NCI-H748 treated with DMSO at 0.1 percent for 48 hours (cell line): ENCODE measurements at regions not wholly inside any gene's neighbourhood (a gene's known extent, or its start where the extent isn't known, plus 50 kb on each side); places are given as distances from the start of the nearest gene placed in this dataset.
A peak's percentile ranks its signal among the peaks of the same experiment; 100 is the strongest.
"Not testable (repeated sequence)": the region's sequence is repeated elsewhere in the genome, so short reads cannot be mapped to it uniquely, and the experiment has no call there.

Source experiments
- DNase-seq: peaks from one replicate; lab custom pipeline; 2025; lab: John Stamatoyannopoulos, UW

GRCh38 chr4:29948451-29948850 lies 771.7 kb upstream of the PCDH7 start:
- no peak for DNase-seq

DNA sequence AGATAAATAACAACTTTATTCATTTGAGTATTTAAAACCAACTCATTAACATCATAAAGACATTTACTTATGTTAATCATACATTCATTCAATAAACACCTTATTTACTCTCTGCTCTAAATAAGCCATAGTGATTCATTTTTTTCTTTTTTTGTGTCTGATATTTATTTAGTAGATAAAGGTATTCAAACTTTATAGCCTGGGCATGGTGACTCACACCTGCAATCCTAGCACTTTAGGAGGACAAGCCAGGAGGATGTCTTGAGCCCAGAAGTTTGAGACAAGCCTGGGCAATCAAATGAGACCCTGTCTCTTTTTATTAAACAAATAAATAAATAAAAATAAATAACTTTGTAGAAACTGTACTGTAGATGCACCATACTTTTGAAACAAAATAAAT lies 771.3 kb upstream of the PCDH7 start:
- no peak for DNase-seq

DNA sequence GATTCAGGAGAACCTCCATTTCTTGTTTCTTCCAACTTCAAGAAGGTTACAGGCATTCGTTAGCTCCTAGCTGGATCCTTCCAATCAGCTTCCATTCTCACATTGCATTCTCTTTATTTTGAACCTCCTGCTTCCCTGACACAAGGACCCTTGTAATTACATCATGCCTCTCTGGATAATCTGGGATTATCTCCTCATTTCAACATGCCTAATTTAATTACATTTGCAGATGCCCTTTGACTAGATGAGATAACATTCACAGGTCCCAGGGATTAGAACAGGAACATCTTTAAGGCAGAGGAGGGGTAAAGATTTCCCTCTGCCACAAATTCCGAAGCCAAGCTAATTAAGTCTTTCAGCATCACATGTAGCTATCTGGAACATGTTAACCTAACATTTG lies 753.8 kb upstream of the PCDH7 start:
- DNase-seq: no peak

- no peak for DNase-seq
Measured at GRCh38 chr4:29970626-29971025, 749.5 kb upstream of the PCDH7 start.

GRCh38 chr4:29972121-29972520 lies 748.0 kb upstream of the PCDH7 start:
- no peak for DNase-seq

GRCh38 chr4:29983890-29984289 lies 736.3 kb upstream of the PCDH7 start:
- DNase-seq: no peak

GRCh38 chr4:30001628-30002027 lies 718.5 kb upstream of the PCDH7 start:
- DNase-seq: no peak

DNA sequence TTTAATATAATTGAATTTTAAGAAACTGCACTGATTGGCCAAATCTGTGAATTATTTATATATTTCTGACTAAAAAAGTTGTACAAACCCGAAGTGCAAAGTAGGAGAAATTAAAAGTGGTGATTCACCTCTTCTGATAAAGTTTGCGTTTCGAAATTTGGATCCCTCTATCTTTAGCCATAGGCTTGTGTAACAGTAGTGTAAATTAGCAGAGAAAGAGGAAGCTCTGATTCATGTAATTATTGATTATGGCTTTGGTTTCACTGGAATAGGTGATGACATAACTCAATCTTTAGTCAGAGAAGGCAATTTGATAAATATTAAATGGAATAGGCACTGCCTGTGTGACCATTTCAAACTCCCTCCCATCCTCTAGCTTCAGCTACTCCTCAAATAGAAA lies 717.8 kb upstream of the PCDH7 start:
- no peak for DNase-seq

- DNase-seq: no peak
Measured at GRCh38 chr4:30005995-30006394, 714.2 kb upstream of the PCDH7 start.

DNA sequence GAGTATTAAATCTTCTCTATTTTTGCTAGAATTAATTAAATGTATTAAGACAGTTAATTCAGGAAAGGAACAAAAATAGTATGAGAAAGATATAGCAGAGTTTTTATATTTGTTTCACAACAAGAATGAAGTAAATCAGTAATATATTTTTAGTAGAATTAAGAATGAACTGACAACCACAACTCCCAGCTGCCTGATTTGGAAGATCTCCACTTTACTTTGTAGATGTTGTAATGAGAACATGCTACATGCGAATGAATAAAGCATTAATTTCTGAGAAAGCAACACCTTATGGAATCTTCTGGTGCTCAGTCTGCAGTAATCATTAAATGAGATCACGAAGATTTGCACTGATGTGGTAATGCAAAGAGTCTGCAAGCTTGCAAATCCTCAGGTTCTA lies 695.6 kb upstream of the PCDH7 start:
- no peak for DNase-seq

GRCh38 chr4:30028826-30029225 lies 691.3 kb upstream of the PCDH7 start:
- no peak for DNase-seq

GRCh38 chr4:30056016-30056766 lies 664.0 kb upstream of the PCDH7 start:
- peak; percentile 78 for DNase-seq

DNA sequence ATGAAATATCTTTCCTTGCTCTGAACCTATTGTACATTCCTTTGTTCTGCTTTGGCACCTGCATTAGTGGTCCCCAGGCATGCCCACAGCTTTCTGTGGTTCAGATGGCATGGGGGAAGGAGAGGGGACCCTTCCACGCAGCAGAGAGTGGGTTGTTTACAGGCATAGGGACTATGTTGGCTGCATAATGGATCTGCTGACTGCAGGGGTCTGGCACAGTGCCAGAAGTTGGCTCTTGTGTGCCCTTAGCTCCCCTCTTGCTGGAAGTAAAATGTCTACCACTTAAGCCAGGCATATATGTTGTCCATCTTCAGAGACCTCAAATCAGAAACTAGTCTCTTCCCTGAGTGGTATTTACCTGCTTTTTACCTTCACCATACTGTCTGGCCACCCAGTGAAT lies 651.9 kb upstream of the PCDH7 start:
- DNase-seq: peak; percentile 23

DNA sequence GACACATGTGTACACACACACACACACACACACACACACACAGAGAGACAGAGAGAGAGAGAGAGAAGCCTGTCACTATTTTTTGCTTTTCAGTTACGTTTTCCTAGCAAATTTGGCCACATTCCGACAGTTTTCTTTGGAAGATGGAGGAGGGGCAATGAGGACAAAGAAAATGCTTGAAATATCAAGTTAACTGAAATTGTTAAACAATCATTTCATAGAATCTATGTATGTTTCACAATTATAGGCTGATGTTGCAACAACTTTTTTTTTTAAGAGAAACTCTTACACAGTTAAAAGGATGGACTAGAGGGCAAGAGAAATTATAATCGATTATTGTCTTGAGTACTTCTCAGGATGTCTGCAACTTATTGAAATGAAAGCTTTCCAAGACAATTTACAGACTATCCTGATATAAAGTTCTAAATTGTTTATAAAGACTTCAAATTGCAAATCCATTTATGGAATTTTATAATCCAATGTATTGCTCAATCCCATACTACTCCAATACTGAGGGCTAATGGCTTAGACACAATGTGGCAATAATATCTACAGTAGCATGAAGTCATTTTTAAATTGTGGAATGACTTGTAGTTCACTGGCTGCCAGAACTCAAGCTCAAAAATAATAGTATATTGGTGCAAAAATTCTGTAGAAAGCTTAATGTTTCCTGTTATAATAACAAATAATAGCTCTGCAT lies 647.0 kb upstream of the PCDH7 start:
- no peak for DNase-seq

DNA sequence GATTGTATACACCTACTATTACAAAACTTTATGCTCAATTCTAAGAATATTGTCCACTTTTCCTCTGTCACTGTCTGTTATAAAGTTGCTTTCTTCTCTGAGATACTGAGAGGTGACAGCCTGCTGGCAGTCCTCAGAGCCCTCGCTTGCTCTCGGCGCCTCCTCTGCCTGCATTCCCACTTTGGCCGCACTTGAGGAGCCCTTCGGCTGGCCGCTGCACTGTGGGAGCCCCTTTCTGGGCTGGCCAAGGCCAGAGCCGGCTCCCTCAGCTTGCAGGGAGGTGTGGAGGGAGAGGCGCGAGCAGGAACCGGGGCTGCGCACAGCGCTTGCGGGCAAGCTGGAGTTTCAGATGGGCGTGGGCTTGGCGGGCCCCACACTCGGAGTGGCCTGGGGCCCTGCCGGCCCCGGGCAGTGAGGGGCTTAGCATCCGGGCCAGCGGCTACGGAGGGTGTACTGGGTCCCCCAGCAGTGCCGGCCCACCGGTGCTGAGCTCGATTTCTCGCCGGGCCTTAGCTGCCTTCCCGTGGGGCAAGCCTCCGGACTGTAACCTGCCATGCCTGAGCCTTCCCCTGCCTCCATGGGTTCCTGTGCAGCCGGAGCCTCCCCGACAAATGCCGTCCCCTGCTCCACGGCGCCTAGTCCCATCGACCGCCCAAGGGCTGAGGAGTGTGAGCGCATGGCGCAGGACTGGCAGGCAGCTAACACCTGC lies 627.6 kb upstream of the PCDH7 start:
- DNase-seq: not testable (repeated sequence)

DNA sequence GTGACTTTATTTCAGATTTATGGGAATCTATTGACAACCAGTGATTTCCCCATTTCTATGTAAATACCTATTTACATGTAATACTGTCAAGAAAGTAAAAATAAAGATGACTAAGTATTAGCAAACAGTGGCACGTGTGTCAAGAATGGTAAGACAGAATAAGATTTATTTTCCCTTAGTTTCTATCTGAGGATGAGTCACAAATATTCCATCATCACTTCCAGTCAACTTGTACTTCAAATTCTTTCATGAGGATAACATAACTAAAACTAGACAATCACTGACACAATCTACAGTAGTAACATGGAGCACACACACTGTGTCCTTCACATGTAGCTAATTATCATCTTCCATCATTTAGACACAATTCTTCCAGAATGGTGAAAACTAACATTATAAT lies 625.3 kb upstream of the PCDH7 start:
- no peak for DNase-seq

DNA sequence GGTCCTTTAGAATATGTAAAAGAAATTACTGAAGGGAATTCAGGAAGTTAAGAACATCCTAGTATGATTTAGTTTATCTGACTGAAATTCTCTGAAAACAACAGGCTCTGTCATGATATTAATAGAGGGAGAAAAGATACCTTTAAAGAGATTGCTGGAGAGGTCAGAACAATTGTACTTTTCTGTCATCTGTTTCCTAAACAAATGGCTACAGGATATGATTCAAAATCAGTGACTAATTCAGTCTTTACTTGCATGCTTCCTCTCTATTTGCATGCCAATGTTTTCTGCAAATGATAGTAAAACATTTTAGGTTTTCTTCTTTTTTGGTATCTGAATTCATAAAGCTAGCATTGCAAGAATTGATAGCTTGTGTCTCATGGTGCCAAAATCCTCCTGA lies 616.7 kb upstream of the PCDH7 start:
- DNase-seq: no peak

DNA sequence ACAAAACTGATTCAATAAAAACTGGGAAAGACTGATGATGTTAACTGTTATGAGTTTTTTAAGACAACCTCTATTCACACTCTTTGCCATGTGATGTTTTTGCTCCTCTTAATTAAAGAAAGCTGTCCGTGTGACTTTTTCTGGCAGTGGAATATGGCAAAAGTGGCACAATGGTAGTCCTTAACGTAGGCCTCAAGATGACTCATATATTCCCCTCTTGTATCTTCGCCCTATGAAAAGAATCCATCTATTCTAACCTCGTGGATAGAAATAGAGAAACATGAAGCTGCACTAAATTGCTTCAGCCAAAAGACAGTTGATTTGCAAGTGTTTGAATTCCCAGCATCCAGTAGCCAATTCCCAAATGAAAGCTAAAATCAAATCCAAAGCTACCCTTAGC lies 603.8 kb upstream of the PCDH7 start:
- DNase-seq: no peak

DNA sequence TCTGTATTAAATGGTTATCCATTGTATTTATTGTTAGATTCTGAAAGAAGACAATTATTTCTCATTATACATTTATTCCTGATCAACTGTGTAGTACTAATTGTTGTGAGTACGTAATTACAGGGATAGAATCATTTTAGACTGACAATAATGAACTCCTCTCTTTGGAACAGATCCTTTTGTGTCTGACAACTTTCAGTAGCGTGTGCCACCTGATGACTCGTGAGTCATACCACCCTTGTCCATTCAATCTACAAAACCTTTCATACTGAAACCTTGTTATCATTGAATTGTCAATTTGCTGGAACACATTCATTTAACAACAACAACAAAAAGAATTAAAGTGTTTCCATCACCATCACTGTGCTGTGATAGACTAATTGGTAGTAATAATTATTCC lies 602.7 kb upstream of the PCDH7 start:
- DNase-seq: no peak

DNA sequence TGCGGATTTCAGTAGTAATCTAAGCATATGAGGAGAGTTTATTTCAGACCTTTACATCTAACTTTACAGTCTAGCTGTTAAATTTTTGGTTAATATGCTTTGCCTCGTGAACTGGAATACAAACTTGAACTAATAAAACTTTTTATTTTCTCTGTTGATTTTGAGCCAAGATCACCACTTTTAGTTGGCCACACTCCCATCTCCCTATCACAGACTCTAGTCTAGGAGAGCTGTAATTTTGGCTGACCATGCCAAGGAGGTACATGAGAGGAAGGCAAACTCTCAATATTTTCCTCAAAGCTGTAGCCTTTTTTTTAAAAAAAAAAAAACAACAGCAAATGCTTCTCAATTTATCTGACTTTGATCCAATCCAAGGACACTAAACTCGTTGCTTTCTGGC lies 597.5 kb upstream of the PCDH7 start:
- no peak for DNase-seq

DNA sequence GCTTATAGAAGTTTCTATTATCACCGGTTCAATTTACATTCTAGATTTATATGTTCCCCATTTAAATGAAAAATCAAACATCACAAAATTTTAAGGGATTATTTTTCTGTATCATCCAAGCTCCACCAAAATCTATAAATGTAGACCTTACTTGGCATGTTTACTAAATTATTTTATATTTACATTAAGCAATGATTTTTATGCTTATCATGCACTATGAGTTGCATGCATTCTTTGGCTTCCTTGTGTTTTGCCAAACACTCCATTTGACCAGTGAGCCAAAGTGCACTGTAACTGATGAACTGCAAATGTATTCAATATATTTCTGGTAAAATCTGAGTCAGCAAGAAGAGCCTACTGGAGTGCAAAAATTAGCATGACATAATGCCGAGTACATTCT lies 595.5 kb upstream of the PCDH7 start:
- DNase-seq: not testable (repeated sequence)

- no peak for DNase-seq
Measured at GRCh38 chr4:30125868-30126267, 594.3 kb upstream of the PCDH7 start.

DNA sequence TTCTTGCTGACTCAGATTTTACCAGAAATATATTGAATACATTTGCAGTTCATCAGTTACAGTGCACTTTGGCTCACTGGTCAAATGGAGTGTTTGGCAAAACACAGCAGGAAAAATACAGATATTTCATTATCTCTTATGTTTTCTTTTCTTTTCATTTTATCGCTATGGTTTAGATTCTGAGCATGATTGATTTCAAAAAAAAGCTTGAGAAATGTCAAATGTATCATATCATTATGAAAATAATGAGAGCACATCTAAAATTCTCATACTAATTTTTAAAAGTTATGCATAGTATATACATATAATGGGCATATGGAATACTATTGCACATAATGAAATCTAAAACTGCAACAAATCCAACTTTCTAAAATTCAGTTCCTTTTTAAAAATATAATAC lies 593.8 kb upstream of the PCDH7 start:
- DNase-seq: no peak
